ACHN (cell line): ENCODE measurements at regions not wholly inside any gene's neighbourhood (a gene's known extent, or its start where the extent isn't known, plus 50 kb on each side); places are given as distances from the start of the nearest gene placed in this dataset.

Source experiments
- DNase-seq: peaks from one replicate; pipeline ENCODE4 v3.0.0-alpha.2; 2015
- in situ Hi-C: cut with HindIII; loops from 2 replicates; pipeline ENCODE4 v1.10.0; 2017; ENCODE audit warnings: low sequenced_read_pairs, low pct_ligation_motif_present, low pct_unique_long_range_greater_than_20kb

DNA sequence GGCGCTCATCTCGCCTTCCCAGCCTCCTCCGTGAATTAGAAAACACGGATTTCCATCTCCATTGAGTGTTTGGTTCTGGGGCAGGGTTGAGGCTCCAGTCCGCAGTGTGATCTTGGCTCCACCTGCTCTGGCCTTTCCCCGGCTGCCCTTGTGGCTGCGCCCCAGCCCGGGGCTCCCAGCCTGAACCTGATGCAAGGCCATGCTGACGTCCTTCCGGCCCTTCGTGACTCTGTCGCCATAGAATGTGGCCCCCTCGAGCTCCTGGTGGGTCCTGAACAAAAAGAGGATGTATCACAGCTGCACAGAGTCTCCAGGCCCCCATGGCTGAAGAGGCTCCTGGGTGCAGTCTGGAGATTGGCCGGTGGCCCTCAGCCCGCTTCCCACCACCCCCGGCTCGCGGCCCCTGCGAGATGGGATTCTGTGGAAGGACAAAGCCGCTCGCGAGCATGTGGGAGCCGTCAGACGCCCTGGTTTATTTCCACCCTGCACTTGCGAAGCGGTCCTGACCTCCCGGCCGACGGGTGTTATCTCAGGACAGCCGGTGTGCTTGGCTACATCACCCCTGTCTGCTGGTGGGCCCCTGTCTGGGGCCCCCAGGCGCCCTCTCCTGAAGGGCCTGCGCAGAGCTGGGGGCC lies 1214.0 kb downstream of the BRD1 start:
- DNase-seq = no peak
- in situ Hi-C loops = no loop called here

DNA sequence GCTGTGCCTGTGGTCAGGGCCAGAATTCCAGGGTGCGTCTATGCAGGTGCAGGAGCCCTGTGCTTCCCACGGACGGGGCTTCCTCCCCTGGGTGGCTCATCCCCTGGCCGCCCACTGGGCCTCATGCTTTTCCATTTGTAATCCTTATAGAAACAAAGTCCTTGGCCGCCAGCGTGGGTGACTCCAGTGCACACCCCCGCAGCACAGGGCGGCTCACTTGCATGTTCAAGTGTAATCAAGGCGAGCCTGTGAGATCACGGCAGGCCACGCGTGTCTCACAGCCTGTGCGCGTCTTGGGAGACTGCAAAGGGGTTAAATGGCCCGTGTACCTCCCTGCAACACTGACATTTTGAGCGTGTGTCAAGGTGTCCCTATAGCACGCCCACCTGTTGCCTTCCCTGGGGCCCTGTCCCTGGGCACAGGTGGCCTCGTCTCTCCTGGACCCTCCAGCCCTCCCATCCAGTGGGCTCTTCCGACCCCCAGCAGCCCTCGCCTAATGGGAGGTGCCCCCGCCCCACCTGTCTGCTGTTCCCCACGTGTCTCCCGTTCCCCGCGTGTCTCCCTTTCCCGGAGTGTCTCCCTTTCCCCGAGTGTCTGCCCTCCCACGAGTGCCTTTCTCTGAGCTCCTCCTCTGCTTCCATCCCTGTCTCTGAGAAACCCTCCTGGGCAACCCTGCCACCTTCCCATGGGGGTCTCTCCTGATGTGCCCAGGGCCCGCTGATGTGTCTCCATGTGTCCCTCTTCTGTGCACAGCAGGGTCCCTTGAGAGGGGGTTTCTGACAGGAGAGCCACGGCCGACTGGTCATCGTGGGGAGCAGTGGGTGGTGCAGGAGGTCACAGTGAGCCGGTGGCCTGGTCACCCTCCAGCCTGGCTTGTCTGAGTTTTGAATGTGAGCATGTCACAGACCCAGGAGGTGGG lies 1215.3 kb downstream of the BRD1 start:
- DNase-seq = no peak
- in situ Hi-C loops = no loop called here

DNA sequence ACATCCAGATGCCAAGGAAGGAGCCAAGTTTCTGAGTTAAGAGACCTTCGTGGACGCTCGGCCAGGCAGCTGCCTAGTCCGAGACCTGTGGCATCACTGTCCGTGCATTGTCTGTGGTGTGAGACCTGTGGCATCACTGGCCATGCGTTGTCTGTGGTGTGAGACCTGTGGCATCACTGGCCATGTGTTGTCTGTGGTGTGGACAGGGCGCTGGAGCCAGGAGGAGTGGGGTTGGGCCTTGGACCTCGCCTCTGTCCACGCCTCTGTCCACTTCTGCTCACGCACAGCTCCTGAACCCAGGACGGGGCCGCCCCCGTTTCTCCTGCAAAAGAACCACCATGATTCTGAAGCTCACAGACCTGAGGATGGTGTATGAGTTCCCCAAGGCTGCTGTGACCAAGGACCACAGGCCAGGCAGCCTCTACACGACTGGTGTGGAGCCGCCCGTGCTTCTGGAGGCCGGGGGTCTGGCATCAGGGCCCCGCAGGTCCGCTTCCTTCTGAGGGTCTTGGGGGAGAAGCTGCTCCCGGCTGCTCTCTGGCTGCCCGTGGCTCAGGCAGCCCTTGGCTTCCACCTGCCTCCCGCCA lies 1218.3 kb downstream of the BRD1 start:
- in situ Hi-C loops = no loop called here
- DNase-seq = no peak

DNA sequence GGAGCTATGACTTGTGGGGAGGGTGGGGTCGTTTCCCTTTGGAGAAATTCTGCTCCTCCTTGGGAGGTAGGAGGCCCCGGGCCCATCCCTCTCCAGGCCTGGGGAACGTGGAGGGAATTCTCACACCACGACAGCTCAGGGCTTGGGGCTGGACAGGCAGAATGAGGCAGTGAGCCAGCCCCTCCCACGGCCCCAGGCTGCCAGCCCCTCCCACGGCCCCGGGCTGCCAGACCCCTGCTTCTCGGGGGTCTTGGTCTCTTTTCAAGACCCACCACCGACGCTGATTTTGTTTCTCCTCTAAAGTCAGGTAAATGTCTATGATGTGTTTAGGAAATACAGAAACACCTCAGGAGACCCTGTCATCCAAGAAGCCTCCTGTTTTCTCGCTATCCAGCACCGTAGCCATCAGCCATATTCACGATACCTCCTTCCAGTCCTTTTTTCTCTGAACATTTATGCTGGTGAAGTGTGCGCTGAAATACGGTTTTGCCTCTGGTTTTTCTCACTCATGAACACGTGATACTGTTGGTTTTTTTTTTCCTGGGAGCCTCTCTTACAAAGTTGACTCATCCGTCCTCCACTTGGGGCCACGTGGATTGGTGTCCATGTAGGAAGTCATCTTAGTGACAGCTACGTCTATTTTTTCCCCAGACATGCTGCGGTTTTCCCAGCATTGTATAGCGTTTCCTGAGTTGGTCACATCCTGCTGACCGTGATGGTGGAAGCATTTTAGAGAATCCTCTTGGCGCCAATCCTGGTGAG lies 1219.6 kb downstream of the BRD1 start:
- no peak for DNase-seq
- in situ Hi-C loops = no loop called here

DNA sequence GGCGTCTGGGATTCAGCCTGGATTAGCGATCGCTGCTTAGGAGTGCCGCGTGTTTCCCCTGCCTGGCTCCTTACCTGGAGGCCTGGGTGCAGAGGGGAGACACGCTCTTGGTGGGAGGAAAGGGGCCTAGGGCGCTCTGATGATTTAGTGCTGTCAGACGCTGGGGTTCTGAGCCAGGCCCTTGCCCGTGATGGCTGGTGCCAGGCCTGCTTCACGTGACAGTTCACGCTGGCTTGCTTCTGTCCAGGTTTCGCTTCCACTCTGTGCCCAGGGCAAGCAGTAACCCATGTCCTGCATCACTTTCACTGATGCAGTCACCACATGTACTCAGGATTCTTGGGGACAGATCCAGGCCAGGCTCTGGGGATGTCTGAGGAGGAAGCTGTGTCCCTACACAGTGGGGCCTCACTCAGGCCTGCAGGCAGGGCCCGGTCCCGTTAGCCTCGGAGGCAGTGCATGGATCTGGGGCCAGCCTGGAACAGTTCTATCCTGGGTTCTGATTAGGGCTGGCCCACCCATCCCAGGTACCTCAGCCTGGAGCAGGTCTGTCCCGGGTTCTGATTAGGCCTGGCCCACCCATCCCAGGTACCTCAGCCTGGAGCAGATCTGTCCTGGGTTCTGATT lies 1220.9 kb downstream of the BRD1 start:
- in situ Hi-C loops = no loop called here
- no peak for DNase-seq

DNA sequence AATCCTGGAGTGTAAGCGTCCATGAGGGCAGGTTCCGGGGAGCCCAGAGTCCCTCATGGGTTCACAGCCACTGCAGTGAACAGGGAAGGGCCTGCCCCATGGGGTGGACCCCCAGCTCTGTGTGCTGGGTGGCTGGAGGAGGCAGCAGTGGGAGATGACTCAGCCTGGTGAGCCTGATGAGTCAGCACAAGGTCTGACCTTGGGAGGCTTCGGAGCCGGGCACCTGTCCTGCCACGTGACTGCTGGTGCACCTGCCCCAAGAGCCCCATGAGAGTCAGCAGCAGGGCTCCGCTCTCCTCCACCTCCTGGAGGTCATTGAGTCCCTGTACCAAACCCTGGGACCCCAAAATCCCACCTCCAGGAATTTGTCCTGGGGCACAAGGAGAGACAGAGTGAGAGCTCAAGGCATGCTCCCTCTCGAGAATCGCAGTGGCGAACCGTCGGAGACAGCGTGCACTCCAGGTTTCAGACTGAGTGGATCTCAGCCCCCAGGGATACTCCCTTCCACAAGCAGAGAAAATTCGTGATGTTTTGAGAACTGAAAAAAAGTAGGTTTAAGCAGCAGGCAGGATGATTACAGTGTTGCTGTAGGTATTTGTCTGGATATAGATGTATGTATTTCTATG lies 1221.7 kb downstream of the BRD1 start:
- DNase-seq = no peak
- in situ Hi-C loops = no loop called here

DNA sequence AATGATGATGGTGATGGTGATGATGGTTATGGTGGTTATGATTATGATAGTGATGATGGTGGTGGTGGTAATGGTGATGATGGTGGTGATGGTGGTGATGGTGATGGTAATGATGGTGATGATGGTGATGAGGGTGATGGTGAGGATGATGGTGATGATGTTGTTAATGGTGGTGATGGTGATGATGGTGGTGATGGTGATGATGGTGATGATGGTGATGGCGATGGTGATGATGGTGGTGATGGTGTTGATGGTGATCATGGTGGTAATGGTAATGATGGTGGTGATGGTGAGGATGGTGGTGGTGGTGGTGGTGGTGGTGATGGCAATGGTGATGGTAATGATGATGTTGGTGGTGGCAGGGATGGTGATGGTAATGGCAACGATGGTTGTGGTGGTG lies 1222.5 kb downstream of the BRD1 start:
- in situ Hi-C loops = no loop called here
- no peak for DNase-seq

DNA sequence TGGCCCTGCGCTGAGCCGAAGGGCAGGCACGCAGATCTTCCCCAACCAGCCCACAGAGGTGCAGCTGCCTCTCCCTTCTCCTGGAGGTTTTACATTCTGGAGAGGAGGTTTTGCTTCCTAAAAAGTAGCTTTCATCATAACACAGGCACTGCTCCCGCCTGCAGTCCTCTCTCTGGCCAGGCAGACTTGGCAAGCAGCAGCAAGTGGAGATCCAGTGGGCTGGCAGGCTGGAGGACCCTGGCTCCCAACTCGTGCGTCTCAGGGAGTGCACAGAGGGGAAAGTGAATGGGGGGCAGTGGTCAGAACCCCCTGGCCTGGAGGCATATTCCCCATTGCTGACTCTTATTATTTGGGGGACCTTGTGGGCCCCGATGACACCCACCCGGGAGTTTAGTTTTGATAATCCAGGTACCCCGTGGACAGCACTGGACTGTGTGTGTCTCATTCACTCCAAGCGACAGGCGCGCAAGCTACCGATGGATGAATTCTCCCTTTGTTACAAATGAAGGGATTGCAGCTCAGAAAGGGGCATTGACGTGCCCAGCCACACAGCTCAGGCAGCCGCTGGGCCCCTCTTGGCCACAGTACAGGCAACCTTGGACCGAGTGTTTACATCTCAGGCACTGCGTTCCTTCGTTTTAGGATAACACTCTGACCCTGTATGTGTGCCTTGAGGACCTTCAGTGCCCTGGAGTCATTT lies 1223.9 kb downstream of the BRD1 start:
- in situ Hi-C loops = no loop called here
- DNase-seq = no peak

DNA sequence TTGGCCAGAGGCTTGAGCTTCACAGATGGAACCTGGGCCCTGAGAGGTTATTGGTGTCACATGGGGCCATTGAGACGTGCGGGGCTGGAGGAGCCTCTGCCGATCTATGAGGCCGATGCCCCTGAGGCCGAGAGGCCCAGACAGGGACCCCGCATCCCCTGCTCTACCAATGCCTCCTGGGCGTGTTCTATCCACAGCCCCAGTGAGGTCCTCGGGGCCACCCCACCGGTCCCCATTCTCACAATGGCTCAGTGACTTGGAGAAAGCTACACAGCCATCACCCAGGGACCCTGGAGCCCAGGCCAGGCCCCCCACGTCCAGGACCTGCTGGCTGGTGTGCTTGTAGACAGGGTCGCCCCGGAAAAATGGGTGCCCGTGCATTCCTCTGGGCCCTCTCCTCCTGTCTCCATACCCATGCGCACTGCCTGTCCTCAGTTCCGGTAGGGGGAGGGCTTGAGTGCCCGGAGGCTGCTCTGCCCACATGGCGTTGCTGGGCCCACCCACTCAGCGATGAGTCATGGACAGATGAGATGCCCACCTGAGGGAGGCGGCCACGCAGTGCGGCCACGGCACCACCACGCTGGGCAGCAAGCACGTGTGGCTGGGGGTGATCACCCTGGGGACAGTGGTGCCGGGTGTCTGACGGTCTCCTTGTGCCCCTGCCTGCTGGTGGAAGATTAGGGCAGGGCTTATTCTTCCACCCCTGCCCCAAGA lies 1224.7 kb downstream of the BRD1 start:
- in situ Hi-C loops = no loop called here
- no peak for DNase-seq

DNA sequence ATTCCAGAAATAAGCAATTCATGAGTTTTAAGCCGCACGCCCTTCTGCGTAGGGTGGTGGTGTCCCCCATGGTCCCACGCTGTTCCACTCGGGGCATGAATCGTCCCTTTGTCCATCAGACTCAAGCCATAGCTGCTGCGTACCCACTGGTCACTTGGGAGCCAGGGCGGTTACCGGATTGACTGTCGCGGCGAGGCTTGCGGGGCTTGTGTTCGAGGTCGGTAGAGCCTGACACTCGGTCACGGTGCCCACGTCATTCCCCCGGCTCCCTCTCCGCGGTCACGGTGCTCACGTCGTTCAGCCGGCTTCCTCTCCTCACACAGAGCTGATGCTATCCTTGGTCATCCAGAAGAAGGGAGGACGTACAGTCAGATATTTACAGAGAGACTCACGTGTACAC lies 1227.0 kb downstream of the BRD1 start:
- in situ Hi-C loops = no loop called here

DNA sequence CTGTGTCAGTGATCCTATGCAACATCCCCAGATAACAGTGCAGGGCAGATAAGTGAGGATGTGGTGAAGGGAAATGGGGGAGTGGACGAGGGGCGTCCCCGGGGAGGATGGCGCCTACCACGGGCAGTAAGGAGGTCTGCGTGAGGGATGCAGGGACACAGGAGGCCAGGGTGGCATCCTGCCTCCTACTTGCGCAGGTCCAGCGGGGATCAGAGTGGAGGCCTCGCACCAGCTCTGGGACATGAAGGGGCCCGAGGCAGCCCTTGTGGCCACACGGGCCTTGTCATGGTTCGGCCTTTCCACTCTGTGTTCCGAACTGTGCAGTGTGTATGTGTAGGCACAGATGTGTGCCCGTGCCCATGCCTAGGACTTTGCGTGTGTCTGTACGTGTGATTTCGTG lies 1227.5 kb downstream of the BRD1 start:
- in situ Hi-C loops = no loop called here
- DNase-seq = no peak

More for the DNA sequence above, 1227.0 kb downstream of the BRD1 start:
- no peak for DNase-seq

DNA sequence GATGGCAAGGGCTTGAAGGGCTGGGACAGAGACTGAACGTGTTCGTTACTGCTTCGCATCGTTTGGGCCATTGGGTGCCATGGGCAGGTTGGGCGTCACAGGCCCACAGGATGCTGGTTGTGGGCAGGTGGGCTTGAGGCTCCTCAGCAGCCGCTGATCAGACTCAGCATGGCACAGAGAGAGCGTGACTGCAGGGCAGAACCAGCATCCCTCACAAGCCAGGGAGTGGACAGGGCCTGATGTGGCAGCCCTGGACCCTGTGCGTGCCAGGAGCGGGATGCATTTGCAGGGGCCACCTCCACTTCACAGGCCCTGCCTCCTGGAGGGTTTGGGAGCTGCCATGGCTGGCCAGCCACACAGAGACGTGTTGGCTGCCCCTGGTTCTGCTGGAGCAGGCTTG lies 1228.3 kb downstream of the BRD1 start:
- in situ Hi-C loops = no loop called here
- DNase-seq = no peak

DNA sequence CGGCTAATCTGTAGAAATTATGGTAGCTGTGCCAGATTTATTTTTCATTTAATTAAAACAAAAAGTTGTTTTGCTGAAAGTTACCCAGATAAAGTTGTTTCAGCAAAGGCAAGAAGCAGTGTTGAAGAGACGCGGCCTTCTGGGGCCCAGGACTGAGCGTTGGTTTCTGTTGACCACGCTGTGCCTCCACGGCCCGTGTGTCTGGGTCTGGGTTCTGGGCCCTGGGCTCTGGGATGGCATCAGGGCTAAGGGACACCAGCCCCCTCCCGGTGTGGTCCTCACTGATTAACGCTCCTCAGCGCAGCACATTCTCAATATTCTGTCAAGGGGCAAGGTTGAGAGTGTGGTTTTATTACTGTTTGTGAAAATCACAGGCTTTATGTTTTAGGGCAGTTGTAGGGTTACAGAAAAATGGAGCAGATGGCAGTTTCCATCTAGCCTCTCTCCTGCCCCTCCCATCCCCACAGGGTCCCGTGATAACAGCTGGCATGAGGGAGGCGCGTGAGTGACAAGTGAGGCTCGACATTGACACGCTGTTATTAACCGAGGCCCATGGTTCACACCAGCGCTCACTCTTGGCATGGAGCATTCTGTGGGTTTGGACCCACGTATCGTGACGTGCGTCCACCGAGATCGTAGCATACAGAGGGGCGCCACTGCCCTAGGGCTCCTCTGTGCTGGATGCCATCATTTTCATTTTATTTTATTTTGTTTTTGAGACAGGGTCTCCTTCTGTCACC lies 1231.4 kb downstream of the BRD1 start:
- in situ Hi-C loops = no loop called here
- DNase-seq = no peak

DNA sequence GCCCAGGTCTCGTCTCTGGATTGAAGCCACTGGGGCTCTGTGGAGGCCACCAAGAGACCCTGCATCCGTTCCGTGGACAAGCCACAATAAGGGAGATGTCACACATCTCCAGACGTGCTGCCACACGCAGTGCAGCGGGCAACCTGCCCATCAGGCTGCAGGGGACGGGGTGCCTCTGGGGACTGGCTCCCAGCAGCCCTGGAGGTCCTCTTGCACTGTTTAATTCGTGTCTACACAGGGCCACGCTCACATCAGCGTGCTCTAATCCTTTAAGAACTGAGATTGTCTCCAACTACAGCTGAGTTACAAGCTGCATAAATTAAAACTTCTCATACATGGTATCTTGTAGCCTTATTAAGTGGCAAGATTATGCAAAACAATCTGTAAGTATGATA lies 1232.2 kb downstream of the BRD1 start:
- in situ Hi-C loops = no loop called here
- DNase-seq = no peak

DNA sequence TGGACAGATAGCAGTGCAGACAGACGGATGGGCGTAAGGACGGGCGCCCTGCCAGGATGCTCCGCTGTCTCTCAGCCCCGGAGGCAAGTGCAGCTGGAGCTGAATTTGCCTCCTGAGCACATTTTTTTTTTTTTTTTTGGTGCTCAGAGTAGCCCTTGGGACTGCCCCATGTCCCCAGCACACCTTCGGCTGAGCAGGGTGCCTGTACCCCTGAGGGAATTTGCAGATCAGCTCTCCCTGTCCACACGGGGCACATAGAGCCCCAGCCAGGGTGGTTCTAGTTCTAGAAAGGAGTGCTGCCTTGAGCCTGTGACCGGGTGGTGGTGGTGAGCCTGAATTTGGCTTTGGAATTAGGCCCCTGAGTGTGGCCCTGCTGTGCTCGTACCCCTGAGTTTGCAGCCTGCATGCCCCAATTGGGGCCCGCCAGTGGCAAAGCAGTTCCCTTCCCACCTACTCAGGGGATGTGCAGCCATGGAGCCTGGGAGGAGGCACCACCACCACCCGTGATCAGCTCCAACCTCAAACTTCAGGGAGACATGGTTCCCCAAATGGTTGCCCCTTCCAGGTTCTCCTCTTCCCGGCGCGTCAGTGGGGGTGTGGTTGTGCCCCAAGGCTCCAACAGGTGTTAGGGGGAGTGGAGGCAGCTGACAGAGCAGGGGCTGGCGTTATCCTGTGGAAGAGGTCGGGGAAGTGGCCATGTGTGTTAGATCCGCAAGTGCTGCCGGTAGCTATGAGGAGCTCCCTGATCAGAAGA lies 1232.7 kb downstream of the BRD1 start:
- in situ Hi-C loops = no loop called here
- DNase-seq = no peak
